SK-N-SH (cell line): ENCODE measurements at regions not wholly inside any gene's neighbourhood (a gene's known extent, or its start where the extent isn't known, plus 50 kb on each side); places are given as distances from the start of the nearest gene placed in this dataset.

ENCODE experiments used
- CTCF ChIA-PET: fragments of 300-600, 350-600 bp; formaldehyde crosslinking; extraction: SDS; loops from one replicate; lab custom pipeline; 2021; lab: Yijun Ruan, JAX
- POLR2A ChIA-PET: fragments of 350-600 bp; sonication (Branson Sonifier 250); formaldehyde crosslinking; extraction: SDS; loops from one replicate; lab custom pipeline; 2020; ENCODE audit warnings: antibody characterized with exemption, inconsistent platforms; lab: Yijun Ruan, JAX
- DNase-seq: peaks from one replicate; pipeline ENCODE4 v3.0.0; 2012
- H2AFZ ChIP-seq: fragments of 200-600 bp; sonication (generic); 2 replicates; pipeline ENCODE4 v1.8.1; 2016; ENCODE audit warnings: antibody characterized with exemption, mild to moderate bottlenecking, low read depth
- H3F3A ChIP-seq: fragments of 200-600 bp; sonication (generic); replicated peaks from 2 replicates; pipeline ENCODE3; 2016; ENCODE audit warnings: antibody characterized with exemption, mild to moderate bottlenecking; ENCODE audit not compliant: insufficient read depth
- H3K27ac ChIP-seq, 2 experiments: fragments of 200-500 bp in 1 of 2; fragments of 200-600 bp in 1 of 2; sonication (Bioruptor generic) in 1 of 2; sonication (generic), shearing (Covaris generic) in 1 of 2; 2 replicates each; pipeline versions ENCODE4 v1.5.1 to v1.6.1; 2014 to 2016; ENCODE audit warnings: low read depth in 2 of 2, inconsistent platforms in 1 of 2, low read length in 1 of 2, mild to moderate bottlenecking in 1 of 2, mixed read lengths in 1 of 2
- H3K27me3 ChIP-seq: fragments of 200-600 bp; sonication (generic), shearing (Covaris generic); 2 replicates; pipeline ENCODE4 v1.6.1; 2016; ENCODE audit warnings: mixed run types; ENCODE audit not compliant: insufficient read depth
- H3K36me3 ChIP-seq, 2 experiments: fragments of 200-500 bp in 1 of 2; fragments of 200-600 bp in 1 of 2; sonication (Bioruptor generic) in 1 of 2; sonication (generic) in 1 of 2; replicated peaks in 1 of 2; 2 replicates each; pipeline versions ENCODE3 to v1.5.1; 2014 to 2016; ENCODE audit warnings: low read length in 1 of 2, mild to moderate bottlenecking in 1 of 2; ENCODE audit not compliant: insufficient read depth in 2 of 2, control insufficient read depth in 1 of 2
- H3K4me1 ChIP-seq, 2 experiments: fragments of 200-500 bp in 1 of 2; fragments of 200-600 bp in 1 of 2; sonication (Bioruptor generic) in 1 of 2; sonication (generic), shearing (Covaris generic) in 1 of 2; 2 replicates each; pipeline versions ENCODE4 v1.5.1 to v1.6.1; 2014 to 2016; ENCODE audit warnings: low read depth in 1 of 2, low read length in 1 of 2, mixed run types in 1 of 2; ENCODE audit not compliant: insufficient read depth in 2 of 2, control insufficient read depth in 1 of 2
- H3K4me2 ChIP-seq: fragments of 200-600 bp; sonication (generic), shearing (Covaris generic); 2 replicates; pipeline ENCODE4 v1.6.1; 2017; ENCODE audit warnings: mixed run types
- H3K4me3 ChIP-seq, 2 experiments: fragments of 200-500 bp in 1 of 2; fragments of 200-600 bp in 1 of 2; sonication (Bioruptor generic) in 1 of 2; sonication (generic), shearing (Covaris generic) in 1 of 2; 2 replicates each; pipeline versions ENCODE4 v1.5.1 to v1.8.1; 2014 to 2016; ENCODE audit warnings: low read depth in 2 of 2, inconsistent platforms in 1 of 2, low read length in 1 of 2, mild to moderate bottlenecking in 1 of 2, mixed read lengths in 1 of 2, moderate library complexity in 1 of 2
- H3K79me2 ChIP-seq: fragments of 200-600 bp; sonication (generic); 2 replicates; pipeline ENCODE4 v1.8.1; 2017; ENCODE audit warnings: mild to moderate bottlenecking; ENCODE audit not compliant: insufficient read depth
- H3K9ac ChIP-seq: fragments of 200-600 bp; sonication (generic); 2 replicates; pipeline ENCODE4 v1.6.1; 2017; ENCODE audit warnings: mixed run types
- H3K9me2 ChIP-seq: fragments of 200-600 bp; sonication (generic); 2 replicates; pipeline ENCODE4 v1.6.1; 2017; ENCODE audit warnings: mixed run types
- H3K9me3 ChIP-seq: fragments of 200-600 bp; sonication (generic); 2 replicates; pipeline ENCODE4 v1.6.1; 2017; ENCODE audit warnings: mixed run types, mild to moderate bottlenecking, moderate library complexity
- H4K20me1 ChIP-seq: fragments of 200-600 bp; sonication (generic); 2 replicates; pipeline ENCODE4 v1.6.1; 2017; ENCODE audit warnings: mild to moderate bottlenecking, mixed run types; ENCODE audit not compliant: insufficient read depth
- CHD2 ChIP-seq: fragments of 150-350 bp; IDR thresholded peaks from 2 replicates; pipeline ENCODE4 v1.6.1; 2018; ENCODE audit warnings: low read length; ENCODE audit not compliant: partially characterized antibody
- CTCF ChIP-seq: fragments of 200-600 bp; sonication (generic); IDR thresholded peaks from 2 replicates; pipeline ENCODE4 v1.6.1; 2017; ENCODE audit warnings: antibody characterized with exemption, mild to moderate bottlenecking, moderate library complexity
- ELF1 ChIP-seq: IDR thresholded peaks from 2 replicates; pipeline ENCODE4 v1.4.0; 2012
- EP300 ChIP-seq, 2 experiments: IDR thresholded peaks; 2 replicates each; pipeline versions ENCODE4 v1.4.0 to v1.6.1; 2012; ENCODE audit warnings: borderline replicate concordance in 1 of 2, low read depth in 1 of 2, low read length in 1 of 2
- FOSL2 ChIP-seq: IDR thresholded peaks from 2 replicates; pipeline ENCODE4 v1.4.0; 2012; ENCODE audit warnings: low read depth, mild to moderate bottlenecking, moderate library complexity, borderline replicate concordance
- FOXJ3 ChIP-seq: sonication (generic); formaldehyde crosslinking; IDR thresholded peaks from 2 replicates; pipeline ENCODE4 v1.5.1; 2020; ENCODE audit warnings: mild to moderate bottlenecking, missing genetic modification reagents
- FOXM1 ChIP-seq: IDR thresholded peaks from 2 replicates; pipeline ENCODE4 v1.4.0; 2012; ENCODE audit warnings: low read depth, mild to moderate bottlenecking
- NRF1 ChIP-seq: IDR thresholded peaks from 2 replicates; pipeline ENCODE4 v1.6.1; 2012; ENCODE audit warnings: low read depth, mild to moderate bottlenecking, low read length
- PBX3 ChIP-seq: IDR thresholded peaks from 2 replicates; pipeline ENCODE4; 2012
- RCOR1 ChIP-seq: fragments of 150-350 bp; IDR thresholded peaks from 2 replicates; pipeline ENCODE4 v1.6.1; 2017; ENCODE audit warnings: antibody characterized with exemption, low read length
- RFX5 ChIP-seq: IDR thresholded peaks from 2 replicates; pipeline ENCODE4 v1.6.1; 2012; ENCODE audit warnings: mild to moderate bottlenecking, improper control_type of control experiment, low read length
- SIN3A ChIP-seq: IDR thresholded peaks from 2 replicates; pipeline ENCODE4 v1.6.1; 2012; ENCODE audit warnings: low read depth, mild to moderate bottlenecking, low read length, moderate library complexity, borderline replicate concordance
- TAF1 ChIP-seq: IDR thresholded peaks from 2 replicates; pipeline ENCODE4 v1.6.1; 2012; ENCODE audit warnings: low read depth, mild to moderate bottlenecking, low read length, moderate library complexity, borderline replicate concordance
- TCF12 ChIP-seq: IDR thresholded peaks from 2 replicates; pipeline ENCODE4 v1.4.0; 2012
- TEAD4 ChIP-seq: IDR thresholded peaks from 2 replicates; pipeline ENCODE4 v1.4.0; 2012; ENCODE audit warnings: mild to moderate bottlenecking, borderline replicate concordance; ENCODE audit not compliant: insufficient read depth
- USF1 ChIP-seq: IDR thresholded peaks from 2 replicates; pipeline ENCODE4 v1.4.0; 2012; ENCODE audit warnings: low read depth, borderline replicate concordance
- YY1 ChIP-seq: IDR thresholded peaks from 2 replicates; pipeline ENCODE4 v1.4.0; 2012; ENCODE audit warnings: low read depth, mild to moderate bottlenecking
- ZBTB33 ChIP-seq: IDR thresholded peaks from 2 replicates; pipeline ENCODE4 v1.4.0; 2012; ENCODE audit warnings: low read depth, borderline replicate concordance
- WGBS: methylation state at CpG from one replicate; pipeline ENCODE4 v1.1.6; 2017; ENCODE audit warnings: low lambda C conversion rate; 5-methylcytosine and 5-hydroxymethylcytosine counted together

- Histone ChIP-seq H2AFZ (no peak overlapping the region), H3K9me3 (no peaks in the 10 kb centered on the region), H3F3A (no peaks in the 10 kb centered on the region), H3K27ac (no peak overlapping the region), H3K36me3 (no peaks in the 10 kb centered on the region), H3K4me1 (no peaks in the 10 kb centered on the region), H3K9ac (no peak overlapping the region), H3K79me2 (no peaks in the 10 kb centered on the region), H3K27me3 (no peaks in the 10 kb centered on the region), H3K9me2 (no peaks in the 10 kb centered on the region), H4K20me1 (no peaks in the 10 kb centered on the region), H3K4me2 (no peak overlapping the region), H3K4me3 (no peak overlapping the region)
- 72% methylated on average over 4 of the region's 4 CpGs for WGBS
- TF ChIP-seq FOXJ3 (CRISPR knock-in tag) (no peak), CHD2 (no peak), PBX3 (no peak), YY1 (no peak), RCOR1 (no peak), FOSL2 (no peak)
- no peak for DNase-seq
- POLR2A ChIA-PET, result no interaction called here
- CTCF ChIA-PET, result no interaction called here
Measured at GRCh38 chr5:97745817-97746216, 562.8 kb upstream of the RIOK2 start.

- H3K9ac ChIP-seq, result no peak overlapping the region
- no peak overlapping the region for H3K4me2 ChIP-seq
- H4K20me1 ChIP-seq, result no peaks in the 10 kb centered on the region
- H2AFZ ChIP-seq, result peak overlapping the region; percentile 30; the same call in 1 of the 2 replicates
- H3K9me2 ChIP-seq, result no peaks in the 10 kb centered on the region
- no peaks in the 10 kb centered on the region for H3K4me1 ChIP-seq
- WGBS, result 80% methylated on average over 2 of the region's 2 CpGs
- no peak overlapping the region for H3K27ac ChIP-seq
- H3K27me3 ChIP-seq, result no peaks in the 10 kb centered on the region
- no peaks in the 10 kb centered on the region for H3K36me3 ChIP-seq
- no peaks in the 10 kb centered on the region for H3F3A ChIP-seq
- H3K79me2 ChIP-seq, result no peaks in the 10 kb centered on the region
- ChIA-PET POLR2A (no interaction called here), CTCF (no interaction called here)
- DNase-seq, result no peak
- H3K4me3 ChIP-seq, result no peak overlapping the region
- TF ChIP-seq NRF1 (no peak), SIN3A (no peak), FOXM1 (no peak), TEAD4 (no peak), USF1 (no peak), TAF1 (no peak)
- no peaks in the 10 kb centered on the region for H3K9me3 ChIP-seq
Measured at GRCh38 chr5:97750576-97750975, 567.5 kb upstream of the RIOK2 start.

GRCh38 chr5:97751540-97751939 is 568.5 kb upstream of the RIOK2 start:
- Histone ChIP-seq H3K9ac (no peak overlapping the region), H3K36me3 (no peaks in the 10 kb centered on the region), H3F3A (no peaks in the 10 kb centered on the region), H3K9me3 (no peaks in the 10 kb centered on the region), H4K20me1 (no peaks in the 10 kb centered on the region), H3K27me3 (no peaks in the 10 kb centered on the region), H3K27ac (no peak overlapping the region), H3K4me1 (no peaks in the 10 kb centered on the region), H2AFZ (no peak overlapping the region), H3K9me2 (no peaks in the 10 kb centered on the region), H3K4me2 (no peak overlapping the region), H3K4me3 (no peak overlapping the region)
- 53% methylated on average over 1 of the region's 1 CpG for WGBS
- no peak for DNase-seq
- TF ChIP-seq EP300 (IDR thresholded peaks at IDR 0.05; ENCODE audit: borderline replicate concordance in 1 of 2, low read depth in 1 of 2, low read length in 1 of 2) (no peak), ZBTB33 (no peak), TCF12 (no peak), FOXJ3 (CRISPR knock-in tag) (no peak), TEAD4 (no peak), CTCF (no peak), YY1 (no peak), FOSL2 (no peak), RFX5 (no peak), ELF1 (no peak)
- TF ChIP-seq, all 33 proteins: peak for 0
- CTCF ChIA-PET, result no interaction called here
- H3K79me2 ChIP-seq, result no peaks in the 10 kb centered on the region
- POLR2A ChIA-PET, result no interaction called here
